ENCODE measurements at regions not wholly inside any gene's neighbourhood (a gene's known extent, or its start where the extent isn't known, plus 50 kb on each side); places are given as distances from the start of the nearest gene placed in this dataset.

DNA sequence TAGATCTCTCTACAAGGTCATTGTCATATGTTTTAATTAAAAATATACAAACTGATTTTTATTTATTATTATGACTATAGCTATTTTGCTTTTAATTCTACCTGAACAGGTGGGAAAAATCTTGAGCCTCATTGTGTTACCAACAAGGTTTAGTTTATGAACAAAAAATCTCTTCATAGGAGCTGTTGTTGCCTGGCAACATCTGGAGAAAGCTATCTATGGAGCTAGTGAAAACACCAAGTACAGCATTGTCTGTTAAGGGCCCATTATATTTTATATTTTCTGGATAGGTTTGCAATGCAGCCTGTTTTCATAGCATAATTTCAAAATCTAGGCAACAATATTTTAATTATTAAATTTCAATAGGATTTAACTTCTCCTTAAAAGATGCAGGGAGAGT lies 383.0 kb upstream of the TMEFF2 start:
- Histone ChIP-seq H3K18ac (ENCODE audit: extremely low read depth, low read length) (no peak overlapping the region), H4K20me1 (replicated peaks in 1 of 2; ENCODE audit: control insufficient read depth in 1 of 2, insufficient read depth in 2 of 2, low read length in 2 of 2) (no peaks in the 10 kb centered on the region), H3K4me3 (ENCODE audit: extremely low read depth in 1 of 4, insufficient read depth in 2 of 4, low read depth in 3 of 4, low read length in 4 of 4) (no peak overlapping the region), H2BK5ac (ENCODE audit: low read depth, low read length) (no peak overlapping the region), H2BK12ac (ENCODE audit: low read depth, low read length) (no peak overlapping the region), H4K91ac (replicated peaks; ENCODE audit: insufficient read length, low read length) (no peak overlapping the region), H3K23ac (ENCODE audit: insufficient read length) (no peak overlapping the region), H3K36me3 (ENCODE audit: control insufficient read depth in 2 of 4, insufficient read depth in 4 of 4, low read length in 3 of 4) (no peaks in the 10 kb centered on the region), H3K23me2 (ENCODE audit: low read depth, low read length) (no peaks in the 10 kb centered on the region), H3K27me3 (replicated peaks in 1 of 4; ENCODE audit: control insufficient read depth in 3 of 4, extremely low read depth in 1 of 4, insufficient read depth in 3 of 4, low read length in 3 of 4) (no peaks in the 10 kb centered on the region), H3K56ac (replicated peaks; ENCODE audit: insufficient read length, low read depth, low read length) (no peak overlapping the region), H3K4me2 (ENCODE audit: insufficient read depth in 1 of 2, low read depth in 2 of 2, low read length in 2 of 2) (no peak overlapping the region), H3K4ac (replicated peaks; ENCODE audit: insufficient read length, low read depth, low read length) (no peak overlapping the region), H3K14ac (ENCODE audit: insufficient read length) (no peak overlapping the region), H3K27ac (ENCODE audit: low read depth, low read length) (no peak overlapping the region), H2BK120ac (replicated peaks; ENCODE audit: low read depth, low read length) (no peak overlapping the region), H4K8ac (ENCODE audit: extremely low read depth, insufficient read depth, low read length) (no peak overlapping the region), H2BK20ac (ENCODE audit: low read length) (no peak overlapping the region), H3K9ac (replicated peaks in 1 of 4; ENCODE audit: extremely low read depth in 1 of 4, low read depth in 3 of 4, low read length in 3 of 4) (no peak overlapping the region), H3K9me3 (ENCODE audit: insufficient read depth in 2 of 2, low read depth in 1 of 2, low read length in 1 of 2) (no peaks in the 10 kb centered on the region), H3K4me1 (replicated peaks in 1 of 4; ENCODE audit: control insufficient read depth in 3 of 4, insufficient read depth in 4 of 4, low read length in 3 of 4) (no peaks in the 10 kb centered on the region), H4K5ac (ENCODE audit: insufficient read length, low read depth, low read length) (no peak overlapping the region), H2AFZ (ENCODE audit: low read length) (no peak overlapping the region), H3K79me2 (ENCODE audit: control insufficient read depth in 1 of 2, insufficient read depth in 2 of 2, low read length in 2 of 2) (no peaks in the 10 kb centered on the region), H3K79me1 (ENCODE audit: low read depth, low read length) (no peaks in the 10 kb centered on the region), H2BK15ac (ENCODE audit: low read length) (no peak overlapping the region), H2AK5ac (ENCODE audit: low read depth, low read length) (no peak overlapping the region)
- no peak for DNase-seq (ENCODE audit: low read depth in 1 of 2, low spot score in 2 of 2)
- TF ChIP-seq SP2 (IDR thresholded peaks at IDR 0.05; ENCODE audit: low read length) (no peak), SIRT6 (IDR thresholded peaks at IDR 0.05; ENCODE audit: low read length) (no peak), SP1 (IDR thresholded peaks at IDR 0.05; ENCODE audit: low read depth, low read length) (no peak), JUN (IDR thresholded peaks at IDR 0.05; ENCODE audit: low read depth, low read length) (no peak), NRF1 (IDR thresholded peaks at IDR 0.05; ENCODE audit: low read depth, low read length) (no peak), HDAC6 (IDR thresholded peaks at IDR 0.05; ENCODE audit: low read depth, low read length) (no peak), MAFK (IDR thresholded peaks at IDR 0.05; ENCODE audit: low read depth, low read length) (no peak), CBX5 (IDR thresholded peaks at IDR 0.05; ENCODE audit: low read depth, low read length) (no peak), RXRA (IDR thresholded peaks at IDR 0.05; ENCODE audit: insufficient read depth, low read depth, low read length) (no peak), POLR2A (IDR thresholded peaks at IDR 0.05; ENCODE audit: control extremely low read depth in 1 of 2, low read depth in 2 of 2, low read length in 2 of 2) (no peak), EP300 (IDR thresholded peaks at IDR 0.05; ENCODE audit: borderline replicate concordance in 1 of 2, low read depth in 2 of 2, low read length in 2 of 2) (no peak), TCF12 (IDR thresholded peaks at IDR 0.05; ENCODE audit: low read depth, low read length) (no peak), RFX5 (IDR thresholded peaks at IDR 0.05; ENCODE audit: borderline replicate concordance, low read depth, low read length) (no peak), SAP30 (IDR thresholded peaks at IDR 0.05; ENCODE audit: insufficient read depth, insufficient replicate concordance, low read length) (no peak), TAF7 (optimal IDR thresholded peaks at IDR 0.05; ENCODE audit: borderline replicate concordance, low read depth, low read length) (no peak)
- TF ChIP-seq, protein P1, sequence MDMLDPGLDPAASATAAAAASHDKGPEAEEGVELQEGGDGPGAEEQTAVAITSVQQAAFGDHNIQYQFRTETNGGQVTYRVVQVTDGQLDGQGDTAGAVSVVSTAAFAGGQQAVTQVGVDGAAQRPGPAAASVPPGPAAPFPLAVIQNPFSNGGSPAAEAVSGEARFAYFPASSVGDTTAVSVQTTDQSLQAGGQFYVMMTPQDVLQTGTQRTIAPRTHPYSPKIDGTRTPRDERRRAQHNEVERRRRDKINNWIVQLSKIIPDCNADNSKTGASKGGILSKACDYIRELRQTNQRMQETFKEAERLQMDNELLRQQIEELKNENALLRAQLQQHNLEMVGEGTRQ (IDR thresholded peaks at IDR 0.05; ENCODE audit: low read length): no peak
- POLR2A ChIA-PET (ENCODE audit: partially characterized antibody): no interaction called here
- no peak for FAIRE-seq
- CTCF ChIA-PET (ENCODE audit: partially characterized antibody): no interaction called here
